Stimulated activated CD4-positive, alpha-beta T cell treated with anti-CD3 and anti-CD28 coated beads, Interleukin-2, amount 100 ng/mL, for 48 hours (primary cell): ENCODE measurements at regions not wholly inside any gene's neighbourhood (a gene's known extent, or its start where the extent isn't known, plus 50 kb on each side); places are given as distances from the start of the nearest gene placed in this dataset.

ENCODE experiments used
- DNase-seq, 2 donors: peaks; one replicate each; pipeline ENCODE4 v3.0.0-alpha.2; 2020

DNA sequence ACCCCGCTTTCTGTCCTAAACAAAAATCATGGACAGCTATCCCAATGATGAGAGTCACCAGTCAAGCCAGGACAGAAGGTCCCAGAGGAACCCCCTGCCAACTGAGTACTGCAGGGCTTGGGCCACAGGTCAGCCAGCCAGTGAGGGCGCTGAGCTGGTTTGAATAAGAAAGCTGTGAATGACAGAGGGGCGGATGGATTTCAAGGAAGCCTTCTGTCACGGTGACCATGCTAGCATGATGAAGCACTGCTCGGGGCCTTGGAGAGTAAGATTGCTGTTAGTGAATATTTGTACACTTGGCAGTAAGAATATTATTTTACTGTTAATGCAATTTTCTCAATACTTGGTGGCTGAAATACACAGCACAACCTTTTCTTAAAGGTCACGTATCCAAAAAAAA lies 734.0 kb upstream of the NR2F2 start:
- DNase-seq = no peak

DNA sequence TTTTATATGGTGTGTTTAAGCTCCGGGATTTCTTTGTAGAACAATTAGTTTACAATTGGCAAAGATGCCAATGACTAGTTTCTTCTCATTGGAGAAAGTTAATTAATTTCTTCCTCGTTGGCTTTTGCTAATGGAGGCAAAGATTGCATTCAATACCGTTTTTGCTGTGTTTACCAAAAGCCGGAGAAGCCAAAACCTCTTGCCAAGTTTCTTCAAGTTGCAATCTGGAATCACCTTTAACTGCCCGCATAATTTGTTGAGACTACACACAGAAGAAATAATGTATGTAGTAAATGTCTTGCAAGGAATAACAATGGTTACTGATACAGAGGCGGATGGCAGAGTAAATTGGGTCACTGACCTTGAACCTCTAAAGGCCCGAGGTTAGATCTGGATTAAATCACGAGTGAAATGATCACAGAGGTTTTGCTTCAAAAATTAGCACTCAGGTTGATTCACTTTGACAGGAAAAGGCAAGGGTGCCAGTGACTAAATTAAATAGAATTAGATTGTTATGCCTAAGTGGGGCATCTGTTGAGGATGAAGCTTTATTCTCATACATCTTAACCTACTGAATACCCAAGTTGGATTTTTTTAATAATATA lies 732.1 kb upstream of the NR2F2 start:
- DNase-seq = no peak

DNA sequence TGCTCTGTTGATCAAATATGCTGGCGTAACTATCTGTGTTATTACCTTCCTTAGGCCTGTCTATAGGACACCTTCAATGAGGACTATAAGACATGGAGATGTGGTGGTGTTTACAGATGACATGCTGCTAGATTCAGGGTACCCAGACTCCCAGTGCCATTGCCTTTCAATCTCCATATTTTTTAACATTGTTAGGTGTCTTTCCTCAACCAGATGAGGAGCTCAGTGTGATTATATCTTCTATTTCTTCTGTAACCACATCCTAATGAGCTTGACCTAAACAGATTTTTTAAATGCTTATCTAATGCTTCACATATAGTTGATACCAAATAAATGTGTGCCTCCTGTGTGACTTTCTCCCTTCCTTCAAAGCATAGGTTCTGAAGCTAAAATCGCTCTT lies 730.1 kb upstream of the NR2F2 start:
- DNase-seq = no peak

- DNase-seq = no peak
These were observed 729.6 kb upstream of the NR2F2 start for GRCh38 chr15:95600884-95601283.

GRCh38 chr15:95601525-95601924 lies 729.0 kb upstream of the NR2F2 start:
- no peak for DNase-seq

DNA sequence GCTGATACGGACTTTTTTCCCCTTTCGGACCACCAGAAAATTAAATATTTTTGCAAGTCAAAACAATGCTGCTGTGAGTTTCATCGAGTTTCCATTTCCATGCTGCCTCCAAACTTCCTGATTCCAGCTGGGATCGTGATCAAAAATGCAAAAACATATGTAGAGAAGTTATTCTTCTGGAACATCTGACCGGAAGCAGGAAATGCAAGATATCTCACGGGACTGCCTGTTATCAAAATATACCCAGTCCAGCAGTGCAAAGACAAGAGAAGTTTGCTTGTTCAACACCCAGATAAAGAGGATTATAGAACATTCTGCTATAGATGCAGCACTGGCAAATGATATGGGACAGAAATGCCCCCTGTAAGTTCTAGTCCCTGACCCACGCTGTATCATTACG lies 726.7 kb upstream of the NR2F2 start:
- DNase-seq = no peak

- DNase-seq = no peak
These were observed 725.9 kb upstream of the NR2F2 start for GRCh38 chr15:95604634-95605036.

GRCh38 chr15:95605098-95605497 lies 725.4 kb upstream of the NR2F2 start:
- DNase-seq = no peak

DNA sequence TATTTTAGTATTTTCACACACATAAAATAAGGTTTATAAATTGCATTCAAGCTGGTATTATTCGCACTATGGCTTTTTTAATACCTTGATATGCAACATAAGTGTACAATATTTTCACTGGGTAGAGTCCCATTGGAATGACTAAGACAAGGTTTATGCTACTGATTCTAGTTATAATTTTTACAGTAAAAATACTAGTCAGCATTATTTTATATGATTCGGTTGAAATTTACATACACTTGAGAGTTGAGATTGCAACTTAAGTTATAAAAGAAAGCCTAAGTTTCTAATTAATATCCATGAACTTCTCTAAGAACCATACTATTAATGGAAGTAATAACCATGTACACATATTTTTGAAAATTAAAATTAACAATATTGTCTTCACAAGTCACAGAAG lies 723.9 kb upstream of the NR2F2 start:
- DNase-seq = no peak

GRCh38 chr15:95608371-95608770 lies 722.1 kb upstream of the NR2F2 start:
- DNase-seq = no peak

DNA sequence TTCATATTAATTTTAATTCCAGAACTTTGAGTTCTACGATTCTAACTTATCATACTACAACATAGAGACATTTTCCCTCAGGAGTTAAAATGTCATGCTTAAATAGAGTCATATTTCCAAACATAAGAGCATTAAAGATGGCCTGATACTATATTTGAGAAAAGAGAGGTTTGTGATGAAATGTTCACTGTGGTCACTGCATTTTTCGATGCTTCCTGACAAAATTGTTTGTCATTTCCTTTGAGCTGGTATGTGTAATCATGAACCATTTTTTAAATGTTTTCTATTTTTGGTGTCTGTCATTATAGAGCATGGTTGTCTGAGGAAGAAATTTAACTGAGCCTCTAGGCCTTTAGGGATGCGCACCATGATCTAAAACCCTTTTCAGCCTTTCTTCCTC lies 721.4 kb upstream of the NR2F2 start:
- no peak for DNase-seq

- DNase-seq = no peak
These were observed 719.6 kb upstream of the NR2F2 start for GRCh38 chr15:95610945-95611344.

GRCh38 chr15:95615436-95615835 lies 715.1 kb upstream of the NR2F2 start:
- DNase-seq = no peak

GRCh38 chr15:95616306-95616705 lies 714.2 kb upstream of the NR2F2 start:
- no peak for DNase-seq

DNA sequence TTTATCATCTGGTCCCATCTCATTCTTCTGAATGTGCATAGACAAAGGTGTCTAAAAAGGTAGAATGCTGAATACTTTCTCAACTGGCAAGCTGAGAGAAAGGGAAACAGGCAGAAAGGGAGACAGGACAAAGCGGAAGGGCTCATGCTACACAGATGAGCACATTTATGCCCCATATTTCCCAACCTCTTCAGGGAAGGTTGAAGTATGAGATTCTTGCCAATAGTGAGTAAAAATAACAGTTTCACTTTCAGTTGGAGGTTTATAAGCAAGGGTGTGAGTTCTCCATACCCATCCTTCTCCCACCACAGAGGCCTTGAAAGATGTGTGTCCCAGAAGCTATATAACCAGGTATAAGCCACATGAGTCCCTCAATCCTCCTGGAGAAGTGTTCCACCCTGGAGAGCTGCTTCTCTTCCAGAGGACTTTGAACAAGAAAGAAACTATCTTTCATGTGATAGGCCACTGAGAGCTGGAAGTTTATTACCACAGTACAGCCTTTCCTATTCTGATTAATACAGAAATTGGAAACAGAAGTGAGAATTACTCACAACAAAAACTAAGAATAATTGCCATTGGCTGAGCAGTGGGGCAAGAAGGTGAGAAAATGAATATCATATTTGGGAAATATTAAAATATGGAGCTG lies 709.4 kb upstream of the NR2F2 start:
- DNase-seq = no peak

- no peak for DNase-seq
These were observed 707.7 kb upstream of the NR2F2 start for GRCh38 chr15:95622843-95623242.

DNA sequence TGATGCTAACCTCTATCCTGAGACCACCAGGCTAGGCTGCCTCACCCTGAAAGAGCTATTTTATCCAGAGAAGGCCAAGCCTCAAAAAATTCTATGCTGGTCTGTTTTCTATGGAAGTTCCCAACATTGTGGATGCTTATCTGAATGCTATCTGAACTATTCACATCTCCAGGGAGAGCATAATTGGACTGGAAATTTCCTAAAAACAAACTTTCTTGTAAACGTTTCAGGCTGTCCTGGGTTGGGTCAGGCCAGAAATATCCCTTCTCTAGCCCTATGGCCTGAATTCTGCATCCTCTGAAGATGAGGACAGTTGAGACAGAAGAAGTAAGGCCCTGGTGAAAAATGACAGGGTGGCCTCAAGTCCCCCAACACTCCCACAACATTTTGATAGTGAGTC lies 706.4 kb upstream of the NR2F2 start:
- no peak for DNase-seq

- DNase-seq = no peak
These were observed 705.7 kb upstream of the NR2F2 start for GRCh38 chr15:95624616-95625361.

DNA sequence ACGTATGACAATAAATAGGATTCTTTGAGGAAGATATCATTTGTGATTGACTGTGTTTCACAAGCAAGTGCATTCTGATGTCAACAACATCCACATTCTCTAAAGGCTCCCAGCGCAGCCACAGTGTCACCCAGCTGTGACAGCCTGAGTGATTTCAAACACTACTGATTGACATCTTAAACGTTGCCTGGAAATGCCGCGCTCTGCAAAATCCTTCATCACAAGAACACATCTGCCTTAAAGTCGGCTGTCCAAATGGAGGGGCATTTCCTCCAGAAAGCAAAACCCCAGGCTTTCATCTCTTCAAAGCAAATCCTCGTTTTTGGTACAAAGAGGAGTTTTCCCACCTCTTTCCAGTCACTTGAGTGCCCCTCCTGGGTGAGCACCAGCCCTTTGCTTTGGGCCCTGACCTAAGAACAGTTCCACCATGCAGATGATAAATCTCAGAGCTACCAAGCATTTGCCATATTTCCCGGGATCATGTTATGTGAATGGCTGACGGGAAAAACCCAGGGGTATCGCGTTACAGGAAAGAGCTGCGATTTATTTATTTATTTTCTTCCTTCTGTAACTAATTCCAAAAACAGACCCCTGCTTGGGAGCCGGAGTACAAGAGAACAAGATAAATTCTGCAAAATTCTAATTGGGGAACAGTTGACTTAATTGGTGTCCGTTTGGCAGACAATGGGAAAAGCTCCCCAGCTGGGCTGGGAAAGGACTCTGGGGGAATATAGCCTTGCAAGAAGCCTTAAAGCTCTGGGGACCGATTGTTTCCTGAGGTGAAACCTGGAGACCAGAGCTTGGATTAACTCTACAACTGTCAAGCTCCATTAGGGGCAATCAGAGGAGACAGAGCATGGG lies 703.8 kb upstream of the NR2F2 start:
- no peak for DNase-seq

- no peak for DNase-seq
These were observed 700.9 kb upstream of the NR2F2 start for GRCh38 chr15:95629503-95630168.

DNA sequence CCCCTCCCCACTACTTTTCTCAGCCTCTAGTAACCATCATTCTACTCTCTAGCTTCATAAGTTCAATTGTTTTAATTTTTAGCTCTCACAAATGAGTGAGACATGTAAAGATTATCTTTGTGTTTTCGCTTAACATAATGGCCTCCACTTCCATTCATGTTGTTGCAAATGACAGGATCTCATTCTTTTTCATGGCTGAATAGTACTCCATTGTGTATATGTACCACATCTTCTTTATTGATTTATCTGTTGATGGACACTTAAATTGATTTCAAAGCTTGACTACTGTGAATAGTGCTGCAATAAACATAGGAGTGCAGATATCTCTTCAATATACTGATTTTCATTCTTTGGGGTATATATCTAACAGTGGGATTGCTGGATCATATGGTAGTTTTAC lies 699.8 kb upstream of the NR2F2 start:
- DNase-seq = no peak

DNA sequence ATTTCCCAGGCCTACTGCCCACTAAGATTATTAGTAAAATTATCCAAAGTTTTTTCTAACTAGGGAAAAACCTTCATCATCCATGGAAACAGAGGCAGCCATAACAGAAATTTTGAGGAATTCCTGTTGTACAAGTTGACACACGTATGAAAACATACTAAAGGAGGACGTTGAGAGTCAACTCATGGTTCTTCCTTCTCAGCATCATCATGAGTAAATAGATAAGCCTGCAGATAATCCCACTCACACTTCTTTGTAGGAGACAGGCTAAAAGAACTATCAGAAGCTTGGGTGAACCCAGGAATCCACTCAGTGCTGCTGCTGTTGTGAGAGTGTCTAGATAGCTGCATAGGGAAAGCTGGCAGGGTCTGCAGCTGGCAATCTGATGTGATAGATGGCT lies 694.8 kb upstream of the NR2F2 start:
- no peak for DNase-seq

GRCh38 chr15:95636107-95636506 lies 694.4 kb upstream of the NR2F2 start:
- no peak for DNase-seq
